HUES64 (cell line): ENCODE measurements at regions not wholly inside any gene's neighbourhood (a gene's known extent, or its start where the extent isn't known, plus 50 kb on each side); places are given as distances from the start of the nearest gene placed in this dataset.
"Not testable (repeated sequence)": the region's sequence is repeated elsewhere in the genome, so short reads cannot be mapped to it uniquely, and the experiment has no call there.

Experiments
- H3K27ac ChIP-seq: 2 replicates; pipeline ENCODE4 v1.7.0; 2013; ENCODE audit warnings: low read depth, low read length, inconsistent platforms
- H3K27me3 ChIP-seq: 2 replicates; pipeline ENCODE4 v1.6.1; 2013; ENCODE audit warnings: mild to moderate bottlenecking, low read length; ENCODE audit not compliant: insufficient read depth
- H3K36me3 ChIP-seq: 2 replicates; pipeline ENCODE4 v1.6.1; 2013; ENCODE audit warnings: mild to moderate bottlenecking, low read length; ENCODE audit not compliant: insufficient read depth
- H3K4me1 ChIP-seq: 2 replicates; pipeline ENCODE4 v1.6.1; 2013; ENCODE audit warnings: mild to moderate bottlenecking, low read length, moderate library complexity; ENCODE audit not compliant: insufficient read depth
- H3K4me3 ChIP-seq: 2 replicates; pipeline ENCODE4 v1.5.1; 2013; ENCODE audit warnings: mild to moderate bottlenecking, low read length, moderate library complexity
- H3K9ac ChIP-seq: 2 replicates; pipeline ENCODE4 v1.6.1; 2013; ENCODE audit warnings: mild to moderate bottlenecking, low read depth, low read length
- H3K9me3 ChIP-seq: 2 replicates; pipeline ENCODE4 v1.6.1; 2013; ENCODE audit warnings: low read depth, low read length; ENCODE audit not compliant: insufficient read depth
- WGBS: fragments of 150-250, 120-280 bp; methylation state at CpG from one replicate; pipeline ENCODE4 v1.1.7; 2013; ENCODE audit warnings: missing lambda C conversion rate; 5-methylcytosine and 5-hydroxymethylcytosine counted together

DNA sequence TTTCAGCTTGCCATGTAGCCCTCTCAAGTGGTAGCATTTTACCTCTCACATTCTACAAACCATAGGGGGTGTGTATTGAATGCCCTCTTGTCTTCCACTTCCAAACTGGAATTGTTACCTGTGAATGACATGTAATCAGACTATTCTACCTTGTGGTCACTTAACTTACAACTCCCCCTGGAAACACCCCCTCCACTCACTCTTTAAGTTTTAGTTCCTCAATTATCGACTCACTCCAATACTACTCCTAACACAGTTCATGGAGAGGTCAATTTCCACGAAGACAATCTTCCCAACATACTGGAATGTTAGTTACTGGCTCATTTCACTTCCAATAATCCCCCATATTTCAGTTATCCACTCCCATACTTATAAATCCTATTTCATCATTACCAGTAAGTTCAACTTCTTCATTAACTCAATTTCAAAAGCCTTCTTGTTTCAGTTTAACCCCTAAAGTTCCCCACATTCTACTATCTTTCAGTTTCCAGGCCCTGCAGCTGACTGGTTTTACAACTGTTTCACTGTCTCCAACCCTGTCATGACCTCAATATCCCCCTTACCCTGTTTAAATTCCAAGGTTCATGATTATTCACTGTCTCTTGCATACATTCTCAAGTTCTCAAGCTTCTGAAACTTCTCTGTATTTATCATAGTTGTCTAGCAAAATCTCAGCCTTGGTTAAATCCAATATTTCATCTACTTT is 92.5 kb downstream of the C11orf87 start:
- no peak overlapping the region for H3K9ac ChIP-seq
- H3K27ac ChIP-seq: no peak overlapping the region
- no peak overlapping the region for H3K4me3 ChIP-seq
- H3K36me3 ChIP-seq: no peaks in the 10 kb centered on the region
- no peaks in the 10 kb centered on the region for H3K27me3 ChIP-seq
- no peaks in the 10 kb centered on the region for H3K4me1 ChIP-seq
- no peaks in the 10 kb centered on the region for H3K9me3 ChIP-seq
- WGBS: 89% methylated on average over 2 of the region's 2 CpGs

DNA sequence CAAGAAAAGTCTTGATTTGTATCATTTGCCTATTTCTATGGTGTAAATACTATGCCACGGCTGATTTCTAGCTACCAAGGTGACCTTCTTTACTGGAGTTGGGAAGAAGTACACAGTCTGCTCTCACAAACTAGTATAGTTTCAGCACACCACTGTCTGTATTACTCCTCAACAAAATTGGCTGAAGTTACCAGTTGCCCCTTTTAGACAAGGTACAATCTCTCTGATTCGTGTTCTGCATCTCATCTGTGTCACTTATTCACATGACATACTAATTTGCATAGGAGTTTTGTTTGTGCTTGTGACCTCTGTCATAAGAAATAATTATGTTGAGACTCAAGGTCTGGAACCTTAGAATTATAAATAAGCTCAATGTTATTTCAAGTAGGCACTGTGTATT is 97.3 kb downstream of the C11orf87 start:
- 96% methylated on average over 2 of the region's 2 CpGs for WGBS
- H3K27me3 ChIP-seq: no peaks in the 10 kb centered on the region
- no peaks in the 10 kb centered on the region for H3K9me3 ChIP-seq
- H3K36me3 ChIP-seq: no peaks in the 10 kb centered on the region
- H3K4me3 ChIP-seq: no peak overlapping the region
- no peak overlapping the region for H3K27ac ChIP-seq
- H3K9ac ChIP-seq: no peak overlapping the region
- no peaks in the 10 kb centered on the region for H3K4me1 ChIP-seq

DNA sequence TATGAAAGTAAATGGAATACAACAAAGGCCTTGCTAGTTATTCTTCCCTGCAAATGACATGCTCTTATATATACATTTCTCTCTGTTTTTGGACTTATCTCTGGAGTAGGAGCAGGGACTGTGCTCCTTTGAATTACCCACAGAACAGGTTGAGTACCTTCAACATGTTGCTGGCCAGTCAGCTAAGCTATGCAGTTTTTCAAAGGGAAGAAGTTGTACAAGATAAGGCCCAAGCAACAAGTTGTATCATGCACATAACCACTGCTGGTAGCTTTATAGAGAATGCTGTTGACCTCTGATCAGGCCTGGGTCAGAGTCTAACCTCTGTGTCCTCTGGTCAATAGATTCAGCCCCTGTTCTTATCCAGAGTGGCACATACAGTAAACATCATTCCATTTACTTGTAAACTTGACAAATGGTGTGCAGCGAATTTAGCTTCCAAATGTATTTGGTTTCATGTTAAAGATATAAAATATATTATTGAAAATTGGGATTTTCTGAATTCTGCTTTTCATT is 99.6 kb downstream of the C11orf87 start:
- H3K9ac ChIP-seq: no peak overlapping the region
- no peaks in the 10 kb centered on the region for H3K27me3 ChIP-seq
- H3K4me3 ChIP-seq: no peak overlapping the region
- no peaks in the 10 kb centered on the region for H3K9me3 ChIP-seq
- no peaks in the 10 kb centered on the region for H3K36me3 ChIP-seq
- no CpG with 5 or more reads among the region's 1 CpG for WGBS
- no peaks in the 10 kb centered on the region for H3K4me1 ChIP-seq
- H3K27ac ChIP-seq: no peak overlapping the region

DNA sequence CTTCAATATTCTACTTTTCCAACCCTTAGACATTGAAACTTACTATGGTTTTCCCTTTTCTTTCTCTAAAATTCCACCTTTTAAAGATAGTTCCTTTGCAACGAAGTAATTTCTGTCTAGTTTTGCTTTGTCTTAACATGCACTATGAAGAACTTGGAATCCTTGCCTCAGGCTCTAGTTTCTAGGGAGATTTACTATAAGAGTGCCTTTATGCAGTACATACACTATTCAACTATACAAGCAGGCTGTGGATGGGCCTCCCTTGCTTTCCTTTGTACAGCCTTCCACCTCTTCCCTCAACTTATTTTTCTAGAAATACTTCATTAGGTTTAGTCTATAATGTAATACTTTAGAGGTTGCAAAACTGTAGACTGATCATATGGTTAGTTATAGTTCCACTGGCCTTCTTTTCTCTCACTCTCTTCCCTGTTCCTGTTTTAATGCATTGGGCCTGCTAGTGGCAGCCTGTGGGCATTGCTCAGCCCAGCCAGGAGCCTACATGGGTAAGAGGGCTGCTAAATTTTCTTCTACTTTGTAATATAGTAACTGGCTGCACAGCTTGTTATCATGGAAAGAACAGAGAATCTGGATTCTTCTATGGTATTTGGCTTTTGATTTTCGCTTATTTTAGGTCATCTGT is 100.2 kb downstream of the C11orf87 start:
- Histone ChIP-seq H3K9me3 (no peaks in the 10 kb centered on the region), H3K4me3 (no peak overlapping the region), H3K27ac (no peak overlapping the region), H3K4me1 (no peaks in the 10 kb centered on the region), H3K9ac (no peak overlapping the region), H3K36me3 (no peaks in the 10 kb centered on the region), H3K27me3 (no peaks in the 10 kb centered on the region)
- 89% methylated on average over 2 of the region's 2 CpGs for WGBS

DNA sequence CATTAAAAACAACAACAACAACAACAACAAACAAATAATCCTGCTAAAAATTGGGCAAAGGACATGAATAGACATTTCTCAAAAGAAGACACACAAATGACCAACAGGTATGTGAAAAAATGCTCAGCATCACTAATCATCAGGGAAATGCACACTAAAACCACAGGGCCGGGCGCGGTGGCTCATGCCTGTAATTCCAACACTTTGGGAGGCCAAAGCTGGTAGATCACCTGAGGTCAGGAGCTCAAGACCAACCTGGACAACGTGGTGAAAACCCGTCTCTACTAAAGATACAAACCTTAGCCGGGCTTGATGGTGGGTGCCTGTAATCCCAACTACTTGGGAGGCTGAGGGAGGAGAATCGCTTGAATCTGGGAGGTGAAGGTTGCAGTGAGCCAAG is 103.6 kb downstream of the C11orf87 start:
- not testable (repeated sequence) for H3K4me3 ChIP-seq, H3K36me3 ChIP-seq, H3K9ac ChIP-seq, H3K4me1 ChIP-seq, H3K27ac ChIP-seq, H3K9me3 ChIP-seq, H3K27me3 ChIP-seq
- 83% methylated on average over 7 of the region's 7 CpGs for WGBS

DNA sequence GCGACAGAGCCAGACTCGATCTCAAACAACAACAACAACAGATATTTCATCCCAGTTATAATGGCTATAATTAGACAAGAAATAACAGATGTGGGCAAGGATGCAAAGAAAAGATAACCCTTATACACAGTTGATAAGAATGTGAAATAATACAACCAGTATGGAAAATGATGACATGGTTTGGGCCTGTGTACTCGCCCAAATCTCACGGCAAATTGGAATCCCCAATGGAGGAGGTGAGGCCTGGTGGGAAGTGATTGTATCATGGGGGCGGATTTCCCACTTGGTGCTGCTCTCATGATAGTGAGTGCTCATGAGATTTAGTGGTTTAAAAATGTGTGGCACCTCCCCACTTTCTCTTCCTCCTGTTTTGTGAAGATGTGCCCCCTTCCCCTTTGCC is 104.1 kb downstream of the C11orf87 start:
- Histone ChIP-seq H3K27me3 (no peaks in the 10 kb centered on the region), H3K4me1 (no peaks in the 10 kb centered on the region), H3K36me3 (no peaks in the 10 kb centered on the region), H3K4me3 (no peak overlapping the region), H3K9me3 (no peaks in the 10 kb centered on the region), H3K9ac (no peak overlapping the region), H3K27ac (no peak overlapping the region)
- WGBS: 89% methylated on average over 3 of the region's 5 CpGs

DNA sequence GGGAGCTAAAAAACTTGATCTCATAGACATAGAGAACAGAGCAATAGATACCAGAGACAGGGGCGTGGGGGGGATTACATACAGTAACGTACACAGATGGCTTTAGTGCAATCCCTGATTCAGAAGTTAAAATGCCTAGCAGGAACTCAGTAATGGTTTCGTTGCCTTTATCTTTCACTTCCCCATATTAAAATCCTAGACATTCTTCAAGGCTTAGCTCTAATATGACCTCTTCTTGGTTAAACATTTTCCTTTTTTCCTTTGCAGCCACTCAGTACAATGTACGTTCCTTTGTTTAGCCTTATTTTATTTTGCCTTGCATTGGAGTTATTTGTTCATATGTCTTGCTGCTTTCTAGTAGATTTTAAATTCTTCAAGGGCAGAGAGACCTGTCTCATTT is 104.9 kb downstream of the C11orf87 start:
- Histone ChIP-seq H3K27ac (no peak overlapping the region), H3K4me3 (no peak overlapping the region), H3K9ac (no peak overlapping the region), H3K27me3 (no peaks in the 10 kb centered on the region), H3K4me1 (no peaks in the 10 kb centered on the region), H3K36me3 (no peaks in the 10 kb centered on the region), H3K9me3 (no peaks in the 10 kb centered on the region)
- 88% methylated on average over 4 of the region's 4 CpGs for WGBS

DNA sequence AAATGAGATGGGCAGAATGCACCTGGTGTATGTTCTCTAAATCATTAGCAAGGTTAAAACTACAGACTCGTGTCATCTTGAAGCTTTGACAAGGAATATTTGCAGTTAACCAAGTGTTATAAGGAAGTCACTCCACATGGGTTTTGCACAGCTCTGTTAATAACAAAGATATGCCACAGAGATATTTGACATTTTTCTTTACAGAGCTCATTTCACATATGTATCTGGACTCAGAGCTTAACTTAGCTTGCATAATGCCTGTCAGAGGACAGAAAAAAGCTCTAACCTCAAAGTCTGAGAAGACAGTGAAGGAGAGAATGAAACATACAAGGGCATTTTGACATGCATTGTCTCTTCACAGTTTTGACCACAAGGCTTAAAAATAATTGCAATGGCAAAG is 105.5 kb downstream of the C11orf87 start:
- no peaks in the 10 kb centered on the region for H3K36me3 ChIP-seq
- WGBS: 80% methylated on average over 1 of the region's 1 CpG
- H3K9ac ChIP-seq: no peak overlapping the region
- H3K9me3 ChIP-seq: no peaks in the 10 kb centered on the region
- H3K4me1 ChIP-seq: no peaks in the 10 kb centered on the region
- no peak overlapping the region for H3K27ac ChIP-seq
- no peaks in the 10 kb centered on the region for H3K27me3 ChIP-seq
- no peak overlapping the region for H3K4me3 ChIP-seq

DNA sequence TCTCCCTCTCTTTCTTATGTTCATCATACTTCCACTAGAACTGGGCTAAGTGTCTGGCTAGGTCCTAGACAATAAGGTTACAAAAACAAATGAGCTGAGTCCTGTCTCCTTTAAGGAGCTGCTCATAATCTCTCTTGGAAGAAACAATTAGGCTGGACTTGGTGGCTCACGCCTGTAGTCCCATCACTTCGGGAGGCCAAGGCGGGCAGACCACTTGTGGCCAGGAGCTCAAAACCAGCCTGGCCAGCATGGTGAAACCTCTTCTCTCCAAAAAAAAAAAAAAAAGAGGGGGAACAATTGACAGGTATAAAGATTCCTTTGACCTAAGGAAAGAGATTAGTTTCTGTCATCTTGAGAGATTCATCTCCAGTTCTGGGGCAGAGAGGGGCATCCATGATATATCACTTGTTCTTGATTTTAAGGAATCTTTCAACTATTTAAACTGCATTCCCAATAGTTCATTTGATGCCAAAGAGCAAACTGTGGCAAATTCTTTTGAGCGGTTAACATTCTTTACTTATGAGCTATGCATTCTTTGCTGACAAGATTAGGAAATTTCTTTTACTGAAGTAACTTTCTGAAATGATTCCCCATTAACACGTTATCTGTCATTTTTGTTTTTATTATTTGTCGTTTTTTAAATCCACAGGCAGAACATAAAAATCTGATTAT is 125.5 kb downstream of the C11orf87 start:
- H3K4me1 ChIP-seq: no peaks in the 10 kb centered on the region
- H3K9ac ChIP-seq: no peak overlapping the region
- no peaks in the 10 kb centered on the region for H3K27me3 ChIP-seq
- 97% methylated on average over 4 of the region's 6 CpGs for WGBS
- no peak overlapping the region for H3K4me3 ChIP-seq
- no peaks in the 10 kb centered on the region for H3K9me3 ChIP-seq
- H3K27ac ChIP-seq: no peak overlapping the region
- no peaks in the 10 kb centered on the region for H3K36me3 ChIP-seq

DNA sequence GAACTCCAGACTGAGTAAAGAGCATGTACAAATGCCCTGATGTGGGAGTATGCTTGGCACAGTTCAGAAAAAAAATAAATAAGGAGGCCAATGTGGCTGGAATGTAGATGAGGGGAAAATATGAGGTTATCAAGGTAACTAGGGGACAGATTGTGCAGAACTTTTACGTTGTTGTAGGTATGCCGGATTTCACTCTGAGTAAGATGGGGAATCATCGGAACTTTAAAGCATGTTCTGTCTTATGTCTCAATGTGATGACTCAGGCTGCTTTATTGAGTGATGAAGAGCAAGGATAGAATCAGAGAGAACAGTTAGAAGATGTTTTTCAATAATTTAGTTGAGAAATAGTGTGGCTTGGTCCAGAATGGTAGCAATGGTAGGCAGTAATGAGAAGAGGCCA is 130.4 kb downstream of the C11orf87 start:
- H3K27ac ChIP-seq: no peak overlapping the region
- WGBS: 95% methylated on average over 3 of the region's 3 CpGs

DNA sequence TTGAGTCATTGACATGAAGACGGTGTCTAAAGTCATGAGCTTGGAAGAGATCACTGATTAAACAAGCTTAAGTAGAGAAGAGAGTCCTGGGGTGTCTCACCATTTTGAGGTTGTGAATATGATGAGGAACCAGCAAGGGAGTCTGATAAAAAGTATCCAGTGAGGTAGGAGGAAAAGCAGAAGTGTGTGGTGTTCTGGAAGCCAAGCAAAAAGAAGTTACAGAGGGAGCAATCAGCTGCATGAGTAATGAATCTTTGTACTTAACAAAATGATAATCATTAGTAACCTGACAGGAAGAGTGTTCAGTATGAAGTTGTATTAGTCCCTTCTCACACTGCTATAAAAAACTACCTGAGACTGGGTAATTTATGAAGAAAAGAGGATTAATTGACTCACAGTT is 131.3 kb downstream of the C11orf87 start:
- Histone ChIP-seq H3K4me1 (no peaks in the 10 kb centered on the region), H3K27me3 (no peaks in the 10 kb centered on the region), H3K4me3 (no peak overlapping the region), H3K9ac (no peak overlapping the region), H3K36me3 (no peaks in the 10 kb centered on the region), H3K27ac (no peak overlapping the region), H3K9me3 (no peaks in the 10 kb centered on the region)
- 98% methylated on average over 1 of the region's 1 CpG for WGBS

More for the DNA sequence above, 130.4 kb downstream of the C11orf87 start:
- no peaks in the 10 kb centered on the region for H3K4me1 ChIP-seq
- no peaks in the 10 kb centered on the region for H3K36me3 ChIP-seq
- no peaks in the 10 kb centered on the region for H3K9me3 ChIP-seq
- no peaks in the 10 kb centered on the region for H3K27me3 ChIP-seq
- H3K4me3 ChIP-seq: no peak overlapping the region
- H3K9ac ChIP-seq: no peak overlapping the region
